Ovary (tissue), 3 donors: ENCODE measurements at regions not wholly inside any gene's neighbourhood (a gene's known extent, or its start where the extent isn't known, plus 50 kb on each side); places are given as distances from the start of the nearest gene placed in this dataset.

ENCODE experiments used
- CTCF ChIP-seq, 3 donors: fragments of 450-650 bp in 2 of 3; fragments of 200-600 bp in 1 of 3; IDR thresholded peaks; one replicate each; pipeline versions ENCODE4 v1.5.1 to v1.8.0; 2016 to 2022; ENCODE audit warnings: antibody characterized with exemption in 3 of 3, mild to moderate bottlenecking in 1 of 3
- EP300 ChIP-seq: sonication (generic); formaldehyde crosslinking; IDR thresholded peaks from one replicate; pipeline ENCODE4 v1.6.1; 2017; ENCODE audit warnings: antibody characterized with exemption
- POLR2A ChIP-seq: fragments of 450-650 bp; IDR thresholded peaks from one replicate; pipeline ENCODE4 v1.6.1; 2017; ENCODE audit warnings: antibody characterized with exemption, mild to moderate bottlenecking, moderate library complexity
- donor health status: DM: no; HTN: no; CAD: no.

- TF ChIP-seq CTCF (IDR thresholded peaks at IDR 0.05) (no peak), POLR2A (no peak), EP300 (no peak)
Observed at GRCh38 chr2:150859877-150860276, 372.4 kb upstream of the RND3 start.
